ENCODE measurements at regions not wholly inside any gene's neighbourhood (a gene's known extent, or its start where the extent isn't known, plus 50 kb on each side); places are given as distances from the start of the nearest gene placed in this dataset.

- DNase-seq = no peak
Measured at GRCh38 chr17:27217631-27218030, 76.3 kb upstream of the WSB1 start.

GRCh38 chr17:27218041-27218440 lies 75.9 kb upstream of the WSB1 start:
- no peak for DNase-seq

GRCh38 chr17:27218719-27219488 lies 75.0 kb upstream of the WSB1 start:
- DNase-seq = no peak

- no peak for DNase-seq
Measured at GRCh38 chr17:27222515-27222914, 71.4 kb upstream of the WSB1 start.

GRCh38 chr17:27224526-27225315 lies 69.2 kb upstream of the WSB1 start:
- no peak for DNase-seq

- no peak for DNase-seq
Measured at GRCh38 chr17:27226611-27227230, 67.2 kb upstream of the WSB1 start.

GRCh38 chr17:27230996-27231395 lies 62.9 kb upstream of the WSB1 start:
- no peak for DNase-seq

- DNase-seq = no peak
Measured at GRCh38 chr17:27232328-27232727, 61.6 kb upstream of the WSB1 start.

GRCh38 chr17:27233059-27233458 lies 60.9 kb upstream of the WSB1 start:
- no peak for DNase-seq

GRCh38 chr17:27233776-27234175 lies 60.1 kb upstream of the WSB1 start:
- DNase-seq = no peak

- peak; percentile 75 to 80 for DNase-seq
Measured at GRCh38 chr17:27236717-27237315, 57.1 kb upstream of the WSB1 start.

GRCh38 chr17:27237890-27238289 lies 56.0 kb upstream of the WSB1 start:
- DNase-seq = no peak

- no peak for DNase-seq
Measured at GRCh38 chr17:27239046-27239445, 54.9 kb upstream of the WSB1 start.

- no peak for DNase-seq
Measured at GRCh38 chr17:27239584-27239983, 54.3 kb upstream of the WSB1 start.

- no peak for DNase-seq
Measured at GRCh38 chr17:27240086-27240801, 53.7 kb upstream of the WSB1 start.

- no peak for DNase-seq
Measured at GRCh38 chr17:27240802-27241155, 53.1 kb upstream of the WSB1 start.

- DNase-seq = no peak
Measured at GRCh38 chr17:27241346-27241946, 52.5 kb upstream of the WSB1 start.

GRCh38 chr17:27242951-27243350 lies 51.0 kb upstream of the WSB1 start:
- DNase-seq = no peak

GRCh38 chr17:27244011-27244410 lies 49.9 kb upstream of the WSB1 start:
- no peak for DNase-seq

Measured in activated CD4-positive, alpha-beta T cell treated with anti-CD3 and anti-CD28 coated beads, Interleukin-2, amount 50 U/mL, for 4 hours (primary cell).